ENCODE measurements at regions not wholly inside any gene's neighbourhood (a gene's known extent, or its start where the extent isn't known, plus 50 kb on each side); places are given as distances from the start of the nearest gene placed in this dataset.

DNA sequence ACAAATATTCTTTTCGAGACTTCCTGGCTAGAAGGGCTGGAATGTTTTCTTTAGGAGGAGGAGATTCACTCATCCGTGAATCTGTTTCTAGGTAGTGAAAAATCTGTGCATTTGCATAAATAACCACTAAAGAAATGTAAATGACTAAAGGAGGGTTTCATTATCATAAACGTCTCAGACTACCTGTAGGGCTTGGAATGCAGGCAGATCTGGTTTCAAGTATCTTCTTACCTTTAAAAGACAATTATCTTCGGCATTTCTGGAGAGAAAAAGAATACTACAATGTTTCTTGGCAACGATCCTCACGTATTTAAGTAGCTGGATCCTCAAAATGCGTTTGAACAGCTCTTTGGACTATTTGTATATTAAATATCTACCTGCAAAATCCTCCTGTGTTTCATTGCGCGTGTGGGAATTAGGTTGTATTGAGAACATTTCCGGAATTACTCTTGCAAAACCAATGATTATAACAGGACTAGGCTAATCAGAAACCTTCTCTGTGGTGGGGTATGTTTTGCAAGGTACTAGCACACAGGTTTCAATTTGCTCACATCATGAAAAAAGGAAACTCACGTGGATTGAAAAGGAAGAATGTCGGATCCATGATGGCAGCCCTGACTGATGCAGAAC lies 291.1 kb upstream of the ARGLU1 start:
- no peak for ATAC-seq
- no peak for TF ChIP-seq ZNF70 (CRISPR knock-in tag; IDR thresholded peaks at IDR 0.05)
- TF ChIP-seq BACH2 (CRISPR knock-in tag; IDR thresholded peaks at IDR 0.05; ENCODE audit: borderline replicate concordance), result no peak
- TF ChIP-seq, protein P1, sequence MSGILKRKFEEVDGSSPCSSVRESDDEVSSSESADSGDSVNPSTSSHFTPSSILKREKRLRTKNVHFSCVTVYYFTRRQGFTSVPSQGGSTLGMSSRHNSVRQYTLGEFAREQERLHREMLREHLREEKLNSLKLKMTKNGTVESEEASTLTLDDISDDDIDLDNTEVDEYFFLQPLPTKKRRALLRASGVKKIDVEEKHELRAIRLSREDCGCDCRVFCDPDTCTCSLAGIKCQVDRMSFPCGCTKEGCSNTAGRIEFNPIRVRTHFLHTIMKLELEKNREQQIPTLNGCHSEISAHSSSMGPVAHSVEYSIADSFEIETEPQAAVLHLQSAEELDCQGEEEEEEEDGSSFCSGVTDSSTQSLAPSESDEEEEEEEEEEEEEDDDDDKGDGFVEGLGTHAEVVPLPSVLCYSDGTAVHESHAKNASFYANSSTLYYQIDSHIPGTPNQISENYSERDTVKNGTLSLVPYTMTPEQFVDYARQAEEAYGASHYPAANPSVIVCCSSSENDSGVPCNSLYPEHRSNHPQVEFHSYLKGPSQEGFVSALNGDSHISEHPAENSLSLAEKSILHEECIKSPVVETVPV (CRISPR knock-in tag; IDR thresholded peaks at IDR 0.05), result no peak
- TF ChIP-seq ARNTL (CRISPR knock-in tag; IDR thresholded peaks at IDR 0.05; ENCODE audit: borderline replicate concordance, low read depth), result no peak
- TF ChIP-seq CREB5 (CRISPR knock-in tag; IDR thresholded peaks at IDR 0.05; ENCODE audit: low read depth), result no peak
- TF ChIP-seq ZC3H10 (CRISPR knock-in tag; IDR thresholded peaks at IDR 0.05), result no peak
- no peak for TF ChIP-seq RARB (CRISPR knock-in tag; IDR thresholded peaks at IDR 0.05)
- no peak for TF ChIP-seq TSHZ2 (CRISPR knock-in tag; IDR thresholded peaks at IDR 0.05)
- TF ChIP-seq ZFP3 (CRISPR knock-in tag; IDR thresholded peaks at IDR 0.05), result no peak
- TF ChIP-seq, protein P2, sequence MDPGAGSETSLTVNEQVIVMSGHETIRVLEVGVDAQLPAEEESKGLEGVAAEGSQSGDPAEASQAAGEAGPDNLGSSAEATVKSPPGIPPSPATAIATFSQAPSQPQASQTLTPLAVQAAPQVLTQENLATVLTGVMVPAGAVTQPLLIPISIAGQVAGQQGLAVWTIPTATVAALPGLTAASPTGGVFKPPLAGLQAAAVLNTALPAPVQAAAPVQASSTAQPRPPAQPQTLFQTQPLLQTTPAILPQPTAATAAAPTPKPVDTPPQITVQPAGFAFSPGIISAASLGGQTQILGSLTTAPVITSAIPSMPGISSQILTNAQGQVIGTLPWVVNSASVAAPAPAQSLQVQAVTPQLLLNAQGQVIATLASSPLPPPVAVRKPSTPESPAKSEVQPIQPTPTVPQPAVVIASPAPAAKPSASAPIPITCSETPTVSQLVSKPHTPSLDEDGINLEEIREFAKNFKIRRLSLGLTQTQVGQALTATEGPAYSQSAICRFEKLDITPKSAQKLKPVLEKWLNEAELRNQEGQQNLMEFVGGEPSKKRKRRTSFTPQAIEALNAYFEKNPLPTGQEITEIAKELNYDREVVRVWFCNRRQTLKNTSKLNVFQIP (CRISPR knock-in tag; IDR thresholded peaks at IDR 0.05; ENCODE audit: borderline replicate concordance, low read depth), result no peak
- no peak for TF ChIP-seq ISL1 (CRISPR knock-in tag; IDR thresholded peaks at IDR 0.05)
- TF ChIP-seq OSR1 (CRISPR knock-in tag; IDR thresholded peaks at IDR 0.05), result no peak
- TF ChIP-seq TCF4 (CRISPR knock-in tag; IDR thresholded peaks at IDR 0.05; ENCODE audit: borderline replicate concordance), result no peak
- no peak for TF ChIP-seq SNAI2 (CRISPR knock-in tag; IDR thresholded peaks at IDR 0.05)
- no peak for TF ChIP-seq ZNF565 (CRISPR knock-in tag; conservative IDR thresholded peaks at IDR 0.05; ENCODE audit: low read depth)
- no peak for TF ChIP-seq TOX (CRISPR knock-in tag; IDR thresholded peaks at IDR 0.05; ENCODE audit: borderline replicate concordance)
- TF ChIP-seq PPARA (CRISPR knock-in tag; IDR thresholded peaks at IDR 0.05; ENCODE audit: borderline replicate concordance), result no peak
- no peak for TF ChIP-seq ESRRG (CRISPR knock-in tag; IDR thresholded peaks at IDR 0.05)

GRCh38 chr13:106852436-106852835 lies 284.5 kb upstream of the ARGLU1 start:
- no peak for ATAC-seq
- TF ChIP-seq ESRRG (CRISPR knock-in tag; IDR thresholded peaks at IDR 0.05) (no peak), CREB5 (CRISPR knock-in tag; IDR thresholded peaks at IDR 0.05; ENCODE audit: low read depth) (no peak), CSDC2 (CRISPR knock-in tag; IDR thresholded peaks at IDR 0.05) (no peak), BACH2 (CRISPR knock-in tag; IDR thresholded peaks at IDR 0.05; ENCODE audit: borderline replicate concordance) (no peak), ISL1 (CRISPR knock-in tag; IDR thresholded peaks at IDR 0.05) (no peak)

DNA sequence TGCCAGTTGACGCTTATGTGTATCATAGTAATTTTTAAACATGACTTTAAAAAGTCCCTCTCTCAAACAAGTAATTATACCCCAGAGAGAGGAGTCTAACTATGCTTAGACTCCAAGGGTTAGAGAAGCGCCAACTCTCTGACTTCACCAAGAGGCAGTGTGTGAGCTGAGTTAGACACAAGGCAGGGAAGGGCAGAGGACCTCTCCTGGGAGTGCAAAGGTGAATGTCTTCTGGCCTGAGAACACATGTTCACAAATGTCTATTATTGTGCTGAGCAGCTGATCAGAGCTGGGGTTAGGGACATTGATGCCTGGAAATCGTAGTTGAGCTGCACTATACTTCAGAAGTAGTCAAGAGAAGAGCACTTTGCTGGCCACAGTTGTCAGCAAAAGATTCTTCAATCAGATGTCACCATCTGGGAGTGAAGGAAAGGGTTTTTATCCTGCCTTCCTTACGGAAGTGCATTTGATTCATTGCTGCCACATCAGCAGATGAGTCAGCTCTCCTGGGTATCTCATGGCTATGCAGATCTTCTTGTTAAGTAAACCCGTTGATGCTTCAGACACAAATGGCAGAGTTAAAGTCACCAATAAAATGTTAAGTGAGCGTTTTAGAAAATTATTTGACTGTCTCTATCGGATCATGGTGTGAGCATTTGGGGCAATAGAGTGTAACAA lies 283.2 kb upstream of the ARGLU1 start:
- no peak for ATAC-seq
- TF ChIP-seq ARNTL (CRISPR knock-in tag; IDR thresholded peaks at IDR 0.05; ENCODE audit: borderline replicate concordance, low read depth) (no peak), ZFP30 (CRISPR knock-in tag; IDR thresholded peaks at IDR 0.05) (no peak), ZNF8 (CRISPR knock-in tag; IDR thresholded peaks at IDR 0.05) (no peak), ZC3H10 (CRISPR knock-in tag; IDR thresholded peaks at IDR 0.05) (no peak), TOX (CRISPR knock-in tag; IDR thresholded peaks at IDR 0.05; ENCODE audit: borderline replicate concordance) (no peak), PATZ1 (CRISPR knock-in tag; IDR thresholded peaks at IDR 0.05; ENCODE audit: borderline replicate concordance) (no peak), PPARA (CRISPR knock-in tag; IDR thresholded peaks at IDR 0.05; ENCODE audit: borderline replicate concordance) (no peak)
- TF ChIP-seq, protein P2 (CRISPR knock-in tag; IDR thresholded peaks at IDR 0.05; ENCODE audit: borderline replicate concordance, low read depth), result no peak
- TF ChIP-seq, protein P1 (CRISPR knock-in tag; IDR thresholded peaks at IDR 0.05), result no peak
